GM12878 (cell line): ENCODE measurements at regions not wholly inside any gene's neighbourhood (a gene's known extent, or its start where the extent isn't known, plus 50 kb on each side); places are given as distances from the start of the nearest gene placed in this dataset.

Experiments used
- ATAC-seq: fragments of 200-7000 bp; cut with Tn5 transposase; 3 replicates; pipeline ENCODE4 v1.9.1; 2020; ENCODE audit warnings: mild to moderate bottlenecking, moderate library complexity
- BruUV-seq: library from RNA; stranded (reverse); fragments of 400-500 nt; replicated peaks from 2 replicates; lab custom pipeline; 2021; lab: Mats Ljungman, UMichigan
- CTCF ChIA-PET: fragments of 300-600 bp; sonication (Branson Sonifier 250); formaldehyde crosslinking; extraction: SDS; loops from one replicate; lab custom pipeline; 2021; ENCODE audit warnings: inconsistent platforms; lab: Yijun Ruan, JAX
- POLR2A ChIA-PET: fragments of 350-600 bp; formaldehyde crosslinking; extraction: SDS; loops from one replicate; lab custom pipeline; 2021; ENCODE audit warnings: inconsistent platforms; lab: Charles Lee
- RAD21 ChIA-PET: fragments of 300-600 bp; sonication (Branson Sonifier 250); formaldehyde crosslinking; loops from one replicate; lab custom pipeline; 2023; ENCODE audit warnings: antibody characterized with exemption; ENCODE audit not compliant: unreplicated experiment; lab: Charles Lee
- SMC1A ChIA-PET: fragments of 300-600 bp; sonication (Branson Sonifier 250); formaldehyde crosslinking; loops from one replicate; lab custom pipeline; 2023; ENCODE audit not compliant: unreplicated experiment, uncharacterized antibody; lab: Charles Lee
- DNase-seq: peaks from one replicate; pipeline ENCODE4 v3.0.0-alpha.2; 2011; ENCODE audit warnings: low read depth, low spot score
- FAIRE-seq: peaks from 3 replicates; lab custom pipeline; 2011; peaks lifted over from hg19 to GRCh38; lab: Jason Lieb, UNC
- H2AFZ ChIP-seq: 2 replicates; pipeline ENCODE4 v1.6.0; 2011; ENCODE audit warnings: low read depth, low read length, control low read depth; ENCODE audit not compliant: control insufficient read depth
- H3K27ac ChIP-seq: 2 replicates; pipeline ENCODE4 v1.5.1; 2011; ENCODE audit warnings: control low read depth; ENCODE audit not compliant: control insufficient read depth, insufficient read depth
- H3K27me3 ChIP-seq, 2 experiments: replicated peaks in 1 of 2; 2 replicates each; pipeline versions ENCODE4 v1.6.0 to v1.6.1; 2011; ENCODE audit warnings: low read length in 1 of 2; ENCODE audit not compliant: control insufficient read depth in 2 of 2, insufficient read depth in 2 of 2
- H3K36me3 ChIP-seq, 2 experiments: 2 replicates each; pipeline ENCODE4 v1.5.1; 2011; ENCODE audit warnings: low read length in 1 of 2; ENCODE audit not compliant: control insufficient read depth in 2 of 2, insufficient read depth in 2 of 2
- H3K4me1 ChIP-seq: 2 replicates; pipeline ENCODE4 v1.6.1; 2011; ENCODE audit warnings: mild to moderate bottlenecking, low read length, moderate library complexity, mixed read lengths; ENCODE audit not compliant: control insufficient read depth, insufficient read depth
- H3K4me2 ChIP-seq: 2 replicates; pipeline ENCODE4 v1.6.0; 2011; ENCODE audit warnings: control low read depth; ENCODE audit not compliant: control insufficient read depth, insufficient read depth
- H3K4me3 ChIP-seq: fragments of 200-600 bp; sonication (generic); 2 replicates; pipeline ENCODE4 v1.5.1; 2016
- H3K79me2 ChIP-seq: 2 replicates; pipeline ENCODE4 v1.6.0; 2011; ENCODE audit warnings: low read length; ENCODE audit not compliant: control insufficient read depth, insufficient read depth
- H3K9ac ChIP-seq: 2 replicates; pipeline ENCODE4 v1.8.0; 2011; ENCODE audit warnings: low read length, control low read depth, mixed read lengths; ENCODE audit not compliant: control insufficient read depth, insufficient read depth
- H3K9me3 ChIP-seq: replicated peaks from 3 replicates; pipeline ENCODE4 v1.5.1; 2011; ENCODE audit warnings: mild to moderate bottlenecking, low read length; ENCODE audit not compliant: control insufficient read depth, insufficient read depth
- H4K20me1 ChIP-seq: 2 replicates; pipeline ENCODE4 v1.6.0; 2011; ENCODE audit not compliant: control insufficient read depth, insufficient read depth
- CEBPZ ChIP-seq: fragments of 150-350 bp; IDR thresholded peaks from 2 replicates; pipeline ENCODE4 v1.6.1; 2016; ENCODE audit warnings: low read depth, low read length
- ESRRA ChIP-seq: IDR thresholded peaks from 2 replicates; pipeline ENCODE4 v1.6.1; 2012; ENCODE audit warnings: mild to moderate bottlenecking, low read length, improper control_type of control experiment
- FOXK2 ChIP-seq: fragments of 450-650 bp; IDR thresholded peaks from 2 replicates; pipeline ENCODE4 v1.6.1; 2017; ENCODE audit warnings: mild to moderate bottlenecking, moderate library complexity
- KAT2A ChIP-seq: conservative IDR thresholded peaks from 2 replicates; pipeline ENCODE4 v1.6.1; 2011; ENCODE audit warnings: low read depth, low read length; ENCODE audit not compliant: control insufficient read depth
- NFYB ChIP-seq: IDR thresholded peaks from 2 replicates; pipeline ENCODE4 v1.6.1; 2011; ENCODE audit warnings: low read depth, mild to moderate bottlenecking, low read length, improper control_type of control experiment, moderate library complexity; ENCODE audit not compliant: insufficient read depth
- NRF1 ChIP-seq: conservative IDR thresholded peaks from 2 replicates; pipeline ENCODE4 v1.6.1; 2011; ENCODE audit warnings: mild to moderate bottlenecking, low read depth, low read length, improper control_type of control experiment
- POLR2AphosphoS2 ChIP-seq: IDR thresholded peaks from 2 replicates; pipeline ENCODE4 v1.6.1; 2011; ENCODE audit warnings: low read depth, mild to moderate bottlenecking, low read length, improper control_type of control experiment, moderate library complexity
- REST ChIP-seq: IDR thresholded peaks from 2 replicates; pipeline ENCODE4 v1.6.1; 2012; ENCODE audit warnings: mild to moderate bottlenecking, low read depth, low read length
- ZBTB40 ChIP-seq: fragments of 450-650 bp; IDR thresholded peaks from 2 replicates; pipeline ENCODE4 v1.6.1; 2016; ENCODE audit warnings: mild to moderate bottlenecking, moderate library complexity, borderline replicate concordance
- ZNF217 ChIP-seq: fragments of 450-650 bp; IDR thresholded peaks from 2 replicates; pipeline ENCODE4 v1.6.1; 2017; ENCODE audit warnings: antibody characterized with exemption, mild to moderate bottlenecking
- WGBS: methylation state at CpG from one replicate; pipeline ENCODE4 v1.1.6; 2016; ENCODE audit warnings: low lambda C conversion rate; ENCODE audit not compliant: insufficient replicate concordance, insufficient coverage; ENCODE audit errors: missing lambda C conversion rate; 5-methylcytosine and 5-hydroxymethylcytosine counted together
- in situ Hi-C: fragments of 300-500 bp; cut with MboI; formaldehyde crosslinking; loops from 9 replicates; pipeline ENCODE4 v1.14.3; 2018; ENCODE audit warnings: mixed read lengths
- intact Hi-C: fragments of 100-400 bp; cut with micrococcal nuclease; formaldehyde crosslinking; loops from one replicate; pipeline ENCODE4 v1.14.2; 2022; ENCODE audit not compliant: unreplicated experiment

- ATAC-seq (no peak), FAIRE-seq (no peak), DNase-seq (no peak)
- no peak for TF ChIP-seq KAT2A
- TF ChIP-seq NRF1, result no peak
- TF ChIP-seq FOXK2, result no peak
- TF ChIP-seq CEBPZ, result no peak
- no peak for TF ChIP-seq POLR2AphosphoS2
- no peak for TF ChIP-seq ESRRA
- TF ChIP-seq NFYB, result no peak
- TF ChIP-seq ZBTB40, result no peak
- TF ChIP-seq ZNF217, result no peak
- TF ChIP-seq REST, result no peak
- no peak overlapping the region for H2AFZ ChIP-seq
- intact Hi-C loops, result no loop called here
- H3K4me2 ChIP-seq, result no peak overlapping the region
- no peaks in the 10 kb centered on the region for H3K4me1 ChIP-seq
- in situ Hi-C loops, result no loop called here
- no peaks in the 10 kb centered on the region for H4K20me1 ChIP-seq
- no peaks in the 10 kb centered on the region for H3K36me3 ChIP-seq
- H3K27me3 ChIP-seq, result no peaks in the 10 kb centered on the region
- no peak overlapping the region for H3K27ac ChIP-seq
- H3K9me3 ChIP-seq, result no peaks in the 10 kb centered on the region
- ChIA-PET CTCF (no interaction called here), RAD21 (no interaction called here), POLR2A (no interaction called here), SMC1A (no interaction called here)
- WGBS, result 0% methylated on average over 1 of the region's 1 CpG
- no peak overlapping the region for H3K9ac ChIP-seq
- BruUV-seq, result no TSS peak
- H3K79me2 ChIP-seq, result no peaks in the 10 kb centered on the region
- no peak overlapping the region for H3K4me3 ChIP-seq
These were observed 529.6 kb upstream of the SPANXN1 start for GRCh38 chrX:144717682-144718081.
